ENCODE measurements at regions not wholly inside any gene's neighbourhood (a gene's known extent, or its start where the extent isn't known, plus 50 kb on each side); places are given as distances from the start of the nearest gene placed in this dataset.

GRCh38 chr6:43979525-43979924 is 147.7 kb downstream of the MRPL14 start:
- DNase-seq = no peak

GRCh38 chr6:43978473-43979346 is 148.5 kb downstream of the MRPL14 start:
- DNase-seq = no peak

- DNase-seq = no peak
These were observed 149.7 kb downstream of the MRPL14 start for GRCh38 chr6:43977404-43978111.

GRCh38 chr6:43976706-43977403 is 150.4 kb downstream of the MRPL14 start:
- DNase-seq = no peak

- DNase-seq = no peak
These were observed 152.5 kb downstream of the MRPL14 start for GRCh38 chr6:43974643-43975230.

GRCh38 chr6:43973357-43973756 is 153.9 kb downstream of the MRPL14 start:
- no peak for DNase-seq

GRCh38 chr6:43972913-43973300 is 154.3 kb downstream of the MRPL14 start:
- no peak for DNase-seq

- DNase-seq = no peak
These were observed 154.9 kb downstream of the MRPL14 start for GRCh38 chr6:43972179-43972912.

- no peak for DNase-seq
These were observed 155.5 kb downstream of the MRPL14 start for GRCh38 chr6:43971776-43972126.

GRCh38 chr6:43970913-43971775 is 156.1 kb downstream of the MRPL14 start:
- DNase-seq = no peak

GRCh38 chr6:43970068-43970912 is 157.0 kb downstream of the MRPL14 start:
- no peak for DNase-seq

- DNase-seq = no peak
These were observed 157.9 kb downstream of the MRPL14 start for GRCh38 chr6:43969158-43969981.

GRCh38 chr6:43968110-43968965 is 158.9 kb downstream of the MRPL14 start:
- no peak for DNase-seq

- no peak for DNase-seq
These were observed 159.5 kb downstream of the MRPL14 start for GRCh38 chr6:43967719-43968091.

- no peak for DNase-seq
These were observed 160.2 kb downstream of the MRPL14 start for GRCh38 chr6:43966853-43967718.

- DNase-seq = no peak
These were observed 160.9 kb downstream of the MRPL14 start for GRCh38 chr6:43966374-43966658.

- no peak for DNase-seq
These were observed 161.5 kb downstream of the MRPL14 start for GRCh38 chr6:43965628-43966373.
